ENCODE measurements at regions not wholly inside any gene's neighbourhood (a gene's known extent, or its start where the extent isn't known, plus 50 kb on each side); places are given as distances from the start of the nearest gene placed in this dataset.

DNA sequence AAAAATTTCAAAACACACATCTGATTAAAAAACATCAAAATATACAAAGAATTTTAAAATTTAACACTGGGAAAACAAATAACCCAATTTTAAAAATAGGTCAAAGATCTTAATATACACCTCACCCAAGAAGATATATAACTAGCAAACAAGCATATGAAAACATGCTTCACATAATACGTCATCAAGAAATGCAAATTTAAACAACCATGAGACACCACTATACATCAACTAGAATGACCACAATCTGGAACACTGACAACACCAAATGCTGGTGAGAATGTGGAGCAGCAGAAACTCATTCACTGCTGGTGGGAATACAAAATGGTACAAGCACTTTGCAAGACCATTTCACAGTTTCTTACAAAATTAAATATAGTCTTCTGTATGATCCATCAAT is 498.4 kb downstream of the IPMK start:
- WGBS (ENCODE audit: low lambda C conversion rate, missing lambda C conversion rate), result 92% methylated on average over 1 of the region's 1 CpG

DNA sequence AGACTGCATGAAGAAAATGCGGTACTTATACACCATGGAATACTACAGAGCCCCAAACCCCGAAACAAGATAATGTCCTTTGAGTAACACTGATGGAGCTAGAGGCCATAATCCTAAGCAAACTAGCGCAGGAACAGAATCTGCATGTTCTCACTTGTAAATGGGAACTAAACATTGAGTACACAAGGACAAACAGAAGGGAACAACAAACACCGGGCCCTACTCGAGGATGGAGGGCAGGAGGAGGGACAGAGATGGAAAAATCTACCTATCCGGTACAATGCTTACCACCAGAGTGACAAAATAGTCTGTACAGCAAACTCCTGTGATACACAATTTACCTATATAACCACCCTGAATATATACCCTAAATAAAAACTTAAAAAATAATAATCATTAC is 507.9 kb downstream of the IPMK start:
- Histone ChIP-seq H3K27me3 (no peaks in the 10 kb centered on the region), H3K4me3 (no peak overlapping the region), H3K4me1 (ENCODE audit: insufficient read depth) (no peaks in the 10 kb centered on the region), H3K9me2 (replicated peaks; ENCODE audit: insufficient read depth) (no peaks in the 10 kb centered on the region), H2AFZ (no peak overlapping the region), H3K36me3 (replicated peaks; ENCODE audit: insufficient read depth, low read depth) (no peaks in the 10 kb centered on the region), H4K20me1 (ENCODE audit: insufficient read depth, poor library complexity, severe bottlenecking) (no peaks in the 10 kb centered on the region), H3K27ac (no peak overlapping the region), H3K9me3 (ENCODE audit: low read depth) (no peaks in the 10 kb centered on the region), H3K79me2 (no peaks in the 10 kb centered on the region), H3K4me2 (no peak overlapping the region)
- DNase-seq (ENCODE audit: low spot score), result no peak
- no peak for TF ChIP-seq EZH2phosphoT487 (IDR thresholded peaks at IDR 0.05; ENCODE audit: low read depth, severe bottlenecking, unreplicated experiment)
- TF ChIP-seq, protein P1, sequence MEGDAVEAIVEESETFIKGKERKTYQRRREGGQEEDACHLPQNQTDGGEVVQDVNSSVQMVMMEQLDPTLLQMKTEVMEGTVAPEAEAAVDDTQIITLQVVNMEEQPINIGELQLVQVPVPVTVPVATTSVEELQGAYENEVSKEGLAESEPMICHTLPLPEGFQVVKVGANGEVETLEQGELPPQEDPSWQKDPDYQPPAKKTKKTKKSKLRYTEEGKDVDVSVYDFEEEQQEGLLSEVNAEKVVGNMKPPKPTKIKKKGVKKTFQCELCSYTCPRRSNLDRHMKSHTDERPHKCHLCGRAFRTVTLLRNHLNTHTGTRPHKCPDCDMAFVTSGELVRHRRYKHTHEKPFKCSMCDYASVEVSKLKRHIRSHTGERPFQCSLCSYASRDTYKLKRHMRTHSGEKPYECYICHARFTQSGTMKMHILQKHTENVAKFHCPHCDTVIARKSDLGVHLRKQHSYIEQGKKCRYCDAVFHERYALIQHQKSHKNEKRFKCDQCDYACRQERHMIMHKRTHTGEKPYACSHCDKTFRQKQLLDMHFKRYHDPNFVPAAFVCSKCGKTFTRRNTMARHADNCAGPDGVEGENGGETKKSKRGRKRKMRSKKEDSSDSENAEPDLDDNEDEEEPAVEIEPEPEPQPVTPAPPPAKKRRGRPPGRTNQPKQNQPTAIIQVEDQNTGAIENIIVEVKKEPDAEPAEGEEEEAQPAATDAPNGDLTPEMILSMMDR (IDR thresholded peaks at IDR 0.05; ENCODE audit: poor library complexity), result no peak
- no peak for TF ChIP-seq EZH2 (IDR thresholded peaks at IDR 0.05; ENCODE audit: borderline replicate concordance)
- 90% methylated on average over 6 of the region's 6 CpGs for WGBS (ENCODE audit: low lambda C conversion rate, missing lambda C conversion rate)

More for the DNA sequence above, 498.4 kb downstream of the IPMK start:
- Histone ChIP-seq H3K79me2 (no peaks in the 10 kb centered on the region), H3K4me3 (no peak overlapping the region), H3K9me3 (ENCODE audit: low read depth) (no peaks in the 10 kb centered on the region), H3K4me1 (ENCODE audit: insufficient read depth) (no peaks in the 10 kb centered on the region), H3K27me3 (no peaks in the 10 kb centered on the region), H4K20me1 (ENCODE audit: insufficient read depth, poor library complexity, severe bottlenecking) (no peaks in the 10 kb centered on the region), H2AFZ (no peak overlapping the region), H3K36me3 (replicated peaks; ENCODE audit: insufficient read depth, low read depth) (no peaks in the 10 kb centered on the region), H3K27ac (no peak overlapping the region), H3K4me2 (no peak overlapping the region), H3K9me2 (replicated peaks; ENCODE audit: insufficient read depth) (no peaks in the 10 kb centered on the region)
- no peak for DNase-seq (ENCODE audit: low spot score)
- TF ChIP-seq EZH2 (IDR thresholded peaks at IDR 0.05; ENCODE audit: borderline replicate concordance), result no peak
- no peak for TF ChIP-seq EZH2phosphoT487 (IDR thresholded peaks at IDR 0.05; ENCODE audit: low read depth, severe bottlenecking, unreplicated experiment)

DNA sequence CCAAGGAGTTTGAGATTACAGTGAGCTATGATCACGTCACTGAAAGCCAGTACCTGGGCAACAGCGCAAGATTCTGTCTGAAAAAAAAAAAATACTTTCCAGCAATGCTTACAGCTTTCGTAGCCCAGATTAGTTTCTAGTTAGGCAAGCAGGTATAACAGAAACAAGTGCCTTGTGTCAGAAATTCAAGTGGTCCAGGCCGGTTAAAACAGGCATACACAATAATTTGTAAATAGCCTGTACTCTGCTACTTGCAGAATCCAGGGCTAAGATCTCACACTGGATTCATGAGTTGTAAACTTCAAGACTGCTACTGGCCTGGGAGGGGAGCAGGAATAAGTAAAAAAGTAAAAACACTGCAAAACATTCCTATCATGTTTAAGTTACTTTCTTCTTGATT is 512.9 kb downstream of the IPMK start:
- H3K9me2 ChIP-seq (replicated peaks; ENCODE audit: insufficient read depth), result no peaks in the 10 kb centered on the region
- H3K27me3 ChIP-seq, result no peaks in the 10 kb centered on the region
- H4K20me1 ChIP-seq (ENCODE audit: insufficient read depth, poor library complexity, severe bottlenecking), result no peaks in the 10 kb centered on the region
- no peaks in the 10 kb centered on the region for H3K36me3 ChIP-seq (replicated peaks; ENCODE audit: insufficient read depth, low read depth)
- no peaks in the 10 kb centered on the region for H3K9me3 ChIP-seq (ENCODE audit: low read depth)
- H3K79me2 ChIP-seq, result no peaks in the 10 kb centered on the region
- DNase-seq (ENCODE audit: low spot score), result no peak
- no peaks in the 10 kb centered on the region for H3K4me1 ChIP-seq (ENCODE audit: insufficient read depth)
- H3K4me2 ChIP-seq, result no peak overlapping the region
- H3K27ac ChIP-seq, result no peak overlapping the region
- no peak for TF ChIP-seq EZH2phosphoT487 (IDR thresholded peaks at IDR 0.05; ENCODE audit: low read depth, severe bottlenecking, unreplicated experiment)
- TF ChIP-seq, protein P1 (IDR thresholded peaks at IDR 0.05; ENCODE audit: poor library complexity), result no peak
- no peak for TF ChIP-seq EZH2 (IDR thresholded peaks at IDR 0.05; ENCODE audit: borderline replicate concordance)
- WGBS (ENCODE audit: low lambda C conversion rate, missing lambda C conversion rate), result 89% methylated on average over 4 of the region's 4 CpGs
- H2AFZ ChIP-seq, result no peak overlapping the region
- no peak overlapping the region for H3K4me3 ChIP-seq

DNA sequence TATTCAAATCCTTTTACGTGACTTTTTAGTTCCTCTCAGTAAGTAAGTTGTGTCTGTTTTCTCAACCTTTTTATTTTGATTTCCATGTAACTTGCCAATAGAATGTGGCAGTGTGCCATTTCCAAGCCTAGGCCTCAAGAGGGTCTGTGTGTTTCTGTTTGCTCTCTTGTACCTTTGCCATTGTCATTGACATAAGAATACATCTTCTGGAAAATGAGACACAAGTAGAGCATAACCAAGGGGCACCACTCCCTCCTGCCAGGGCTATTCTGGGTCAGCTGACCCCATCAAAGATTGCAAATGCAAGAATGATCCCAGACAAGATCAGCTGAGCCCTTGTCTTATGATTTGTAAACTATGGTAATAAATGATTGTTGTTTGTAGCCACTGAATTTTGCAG is 524.0 kb downstream of the IPMK start:
- WGBS (ENCODE audit: low lambda C conversion rate, missing lambda C conversion rate), result 96% methylated on average over 1 of the region's 1 CpG
- Histone ChIP-seq H4K20me1 (ENCODE audit: insufficient read depth, poor library complexity, severe bottlenecking) (no peaks in the 10 kb centered on the region), H3K27ac (no peak overlapping the region), H3K4me1 (ENCODE audit: insufficient read depth) (no peaks in the 10 kb centered on the region), H2AFZ (no peak overlapping the region), H3K9me2 (replicated peaks; ENCODE audit: insufficient read depth) (no peaks in the 10 kb centered on the region), H3K4me2 (no peak overlapping the region), H3K36me3 (replicated peaks; ENCODE audit: insufficient read depth, low read depth) (no peaks in the 10 kb centered on the region), H3K79me2 (no peaks in the 10 kb centered on the region), H3K27me3 (no peaks in the 10 kb centered on the region), H3K4me3 (no peak overlapping the region), H3K9me3 (ENCODE audit: low read depth) (no peaks in the 10 kb centered on the region)
- TF ChIP-seq, protein P1 (IDR thresholded peaks at IDR 0.05; ENCODE audit: poor library complexity), result no peak
- TF ChIP-seq EZH2 (IDR thresholded peaks at IDR 0.05; ENCODE audit: borderline replicate concordance) (no peak), EZH2phosphoT487 (IDR thresholded peaks at IDR 0.05; ENCODE audit: low read depth, severe bottlenecking, unreplicated experiment) (no peak)
- DNase-seq (ENCODE audit: low spot score), result no peak

All from hepatocyte (in vitro differentiated cells).